Activated T-cell treated with anti-CD3 and anti-CD28 coated beads for 1 hour (primary cell): ENCODE measurements at regions not wholly inside any gene's neighbourhood (a gene's known extent, or its start where the extent isn't known, plus 50 kb on each side); places are given as distances from the start of the nearest gene placed in this dataset.
A peak's percentile ranks its signal among the peaks of the same experiment; 100 is the strongest.
"Not testable (repeated sequence)": the region's sequence is repeated elsewhere in the genome, so short reads cannot be mapped to it uniquely, and the experiment has no call there.

ENCODE experiments used
- DNase-seq: peaks from one replicate; pipeline ENCODE4 v3.0.0-alpha.2; 2020; ENCODE audit warnings: low read depth

DNA sequence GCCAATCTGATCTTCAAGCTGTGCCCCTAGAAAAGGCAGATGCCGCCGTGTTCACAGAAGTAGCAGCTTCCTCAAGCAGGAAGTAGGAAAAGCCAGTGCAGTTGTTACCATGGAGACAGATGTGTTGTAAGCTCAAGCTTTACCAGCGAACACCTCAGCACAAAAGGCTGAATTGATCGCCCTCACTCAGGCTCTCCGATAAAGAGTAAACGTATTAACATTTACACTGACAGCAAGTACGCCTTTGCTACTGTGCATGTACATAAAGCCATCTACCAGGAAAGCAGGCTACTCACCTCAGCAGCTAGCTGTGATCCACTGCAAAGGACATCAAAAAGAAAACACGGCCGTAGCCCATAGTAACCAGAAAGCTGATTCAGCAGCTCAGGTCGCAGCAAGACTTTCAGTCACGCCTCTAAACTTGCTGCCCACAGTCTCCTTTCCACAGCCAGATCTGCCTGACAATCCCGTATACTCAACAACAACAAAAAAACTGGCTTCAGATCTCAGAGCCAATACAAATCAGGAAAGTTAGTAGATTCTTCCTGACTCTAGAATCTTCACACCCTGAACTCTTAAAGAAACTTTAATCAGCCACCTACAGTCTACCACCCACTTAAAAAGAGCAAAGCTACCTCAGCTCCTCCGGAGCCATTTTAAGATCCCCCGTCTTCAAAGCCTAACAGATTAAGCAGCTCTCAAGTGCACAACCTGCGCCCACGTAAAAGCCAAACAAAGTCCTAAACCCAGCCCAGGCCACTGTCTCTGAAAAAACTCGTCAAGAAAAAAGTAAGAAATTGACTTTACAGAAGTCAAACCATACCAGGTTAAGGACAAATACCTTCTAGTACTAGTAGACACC, 160.0 kb downstream of the DEFB131A start:
- DNase-seq, result peak; percentile 4

DNA sequence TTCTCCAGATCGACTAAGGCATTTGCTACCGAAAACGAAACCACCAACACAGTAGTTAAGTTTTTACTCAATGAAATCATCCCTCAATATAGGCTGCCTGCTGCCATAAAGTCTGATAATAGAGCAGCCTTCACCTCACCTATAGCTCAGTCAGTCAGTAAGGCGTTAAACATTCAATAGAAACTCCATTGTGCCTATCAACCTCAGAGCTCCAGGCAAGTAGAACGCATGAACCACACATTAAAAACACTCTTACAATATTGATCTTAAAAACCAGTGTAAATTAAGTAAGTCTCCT, 160.6 kb downstream of the DEFB131A start:
- not testable (repeated sequence) for DNase-seq

DNA sequence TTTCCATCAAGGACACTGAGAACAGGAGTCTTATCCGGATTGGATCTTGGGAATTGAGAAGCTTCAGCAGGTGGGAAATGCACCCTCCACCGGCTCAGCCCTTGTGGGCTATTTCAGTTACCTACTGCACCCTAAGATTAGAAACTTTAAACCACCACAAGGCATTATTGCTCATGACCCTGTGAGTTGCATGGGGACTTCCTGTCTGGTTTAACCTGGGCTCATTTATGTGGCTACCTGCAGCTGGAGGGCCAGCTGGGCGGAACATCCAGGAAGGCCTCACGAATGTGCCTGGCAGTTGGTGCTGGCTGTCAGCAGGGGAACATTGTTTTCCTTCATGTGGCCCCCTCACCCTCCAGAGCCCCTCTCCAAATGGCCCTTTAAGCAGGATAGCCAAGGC, 164.1 kb downstream of the DEFB131A start:
- DNase-seq, result no peak

DNA sequence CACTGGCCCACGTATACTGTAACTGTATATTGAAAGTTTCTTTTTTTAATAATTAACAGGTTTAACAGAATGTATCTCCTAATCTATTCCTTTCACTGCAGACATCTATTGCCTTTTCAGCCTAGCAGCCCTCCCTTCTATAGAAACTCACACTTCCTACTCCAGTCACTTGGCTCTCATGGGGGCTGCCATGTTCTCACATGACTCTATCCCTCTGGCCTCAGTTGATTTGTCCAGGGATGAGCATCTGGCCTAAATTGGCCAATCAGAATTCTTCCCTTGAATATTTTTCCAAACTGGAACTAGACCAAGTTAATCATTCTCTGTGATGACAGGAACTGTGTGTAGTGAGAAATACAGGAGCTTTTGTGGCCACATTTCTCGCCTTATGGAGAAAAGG, 166.1 kb downstream of the DEFB131A start:
- DNase-seq, result not testable (repeated sequence)

DNA sequence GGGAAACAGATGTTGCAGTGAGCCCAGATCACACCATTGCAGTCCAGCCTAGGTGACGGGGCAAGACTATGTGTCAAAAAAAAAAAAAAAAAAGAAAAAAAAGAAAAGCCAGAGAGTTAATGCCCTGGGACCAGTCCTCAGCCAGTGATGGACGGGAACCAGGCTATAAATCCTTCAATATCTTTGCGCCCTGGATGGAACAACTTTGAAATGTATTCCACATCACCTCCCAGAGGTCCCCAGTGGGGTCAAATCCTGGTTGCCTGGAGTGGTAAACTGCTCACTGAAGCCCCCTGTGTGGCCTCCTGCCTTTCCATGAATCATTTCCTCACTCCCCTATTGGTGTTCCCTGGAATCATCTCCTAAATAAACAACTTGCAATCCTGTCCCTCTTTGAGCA, 166.9 kb downstream of the DEFB131A start:
- DNase-seq, result no peak

DNA sequence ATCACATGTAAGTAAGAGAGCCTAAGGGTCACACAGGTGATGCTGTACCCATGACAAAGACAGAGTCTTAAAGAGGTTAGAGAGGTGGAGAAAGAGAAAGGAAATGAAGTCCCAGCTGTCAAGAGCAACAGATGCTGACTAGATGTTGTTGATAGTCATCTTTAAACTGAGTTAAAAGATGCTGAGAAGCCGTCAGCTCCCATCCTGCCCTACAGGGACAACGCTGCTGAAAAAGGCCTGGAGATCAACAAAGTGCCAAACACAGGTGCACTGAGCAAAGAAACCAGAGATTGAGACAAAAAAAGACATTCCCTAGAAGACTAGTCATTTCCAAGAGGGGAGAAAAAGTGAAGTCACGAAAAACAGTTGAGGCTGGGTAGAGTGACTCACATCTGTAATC, 145.0 kb upstream of the DRD5 start:
- DNase-seq, result not testable (repeated sequence)

DNA sequence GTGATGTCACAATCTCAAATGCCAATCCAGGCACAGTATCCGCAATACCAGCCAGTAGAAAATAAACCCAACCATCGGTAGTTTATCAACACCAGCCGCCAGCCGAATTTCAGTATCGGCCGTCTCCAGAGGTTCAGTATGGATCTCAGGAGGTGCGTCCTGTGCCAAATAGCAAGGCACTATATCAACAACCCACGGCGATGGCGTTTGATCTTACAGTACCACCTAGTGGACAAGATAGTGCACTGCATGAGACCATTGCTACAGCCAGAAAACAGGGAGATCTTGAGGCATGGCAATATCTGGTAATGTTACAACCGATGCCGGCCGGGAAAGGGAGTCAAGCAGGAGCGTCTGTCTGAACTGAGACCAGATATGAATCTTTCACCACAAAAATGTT, 121.8 kb upstream of the DRD5 start:
- DNase-seq, result not testable (repeated sequence)

DNA sequence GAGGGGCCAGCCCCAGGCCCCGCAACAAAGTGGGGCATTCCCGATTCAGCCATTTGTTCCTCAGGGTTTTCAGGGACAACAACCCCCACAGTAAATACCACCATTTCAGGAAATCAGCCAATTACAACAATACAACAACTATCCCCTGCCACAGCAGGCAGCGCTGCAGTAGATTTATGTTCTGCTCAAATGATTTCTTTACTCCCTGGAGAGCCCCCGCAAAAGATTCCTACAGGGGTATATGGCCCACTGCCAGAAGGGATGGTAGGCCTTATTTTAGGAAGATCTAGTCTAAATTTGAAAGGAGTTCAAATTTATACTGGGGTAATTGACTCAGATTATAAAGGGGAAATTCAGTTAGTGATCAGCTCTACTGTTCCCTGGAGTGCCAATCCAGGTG, 120.5 kb upstream of the DRD5 start:
- DNase-seq, result not testable (repeated sequence)

DNA sequence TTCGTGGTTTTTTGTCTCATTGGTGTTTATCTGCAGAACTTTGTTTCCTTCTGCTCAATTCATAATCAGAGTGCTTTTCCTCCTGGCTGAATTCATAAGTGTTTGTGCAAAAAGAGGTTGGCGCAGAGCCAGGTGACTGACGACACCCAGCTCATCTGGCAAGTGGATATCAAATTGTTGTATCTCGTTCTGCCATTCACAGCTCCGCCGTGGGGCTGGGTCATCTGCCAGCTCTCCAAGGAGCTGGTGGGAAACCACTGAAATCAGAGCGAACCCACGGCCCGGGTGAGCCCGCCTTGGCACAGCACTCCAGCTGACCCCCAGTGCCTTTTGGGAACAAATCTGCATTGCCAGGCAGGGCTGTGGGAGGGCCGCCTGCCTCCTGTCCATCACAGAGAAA, 110.7 kb upstream of the DRD5 start:
- not testable (repeated sequence) for DNase-seq

DNA sequence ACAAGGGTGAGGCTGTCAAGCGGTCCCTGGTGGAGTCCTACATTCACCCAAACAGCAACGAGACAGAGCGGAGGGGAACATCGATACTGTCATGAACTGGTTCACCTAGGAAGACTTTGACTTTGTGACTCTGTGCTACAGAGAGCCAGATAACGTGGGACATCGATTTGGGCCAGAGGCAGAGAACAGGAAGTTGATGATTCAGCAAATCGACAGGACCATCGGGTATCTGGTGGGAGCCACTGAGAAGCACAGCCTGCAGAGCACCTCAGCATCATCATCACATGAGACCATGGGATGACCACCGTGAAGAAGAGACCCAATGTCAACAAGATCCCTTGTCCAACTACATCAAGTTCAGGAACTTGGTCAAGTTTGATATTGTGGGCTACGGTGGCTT, 104.1 kb upstream of the DRD5 start:
- not testable (repeated sequence) for DNase-seq

DNA sequence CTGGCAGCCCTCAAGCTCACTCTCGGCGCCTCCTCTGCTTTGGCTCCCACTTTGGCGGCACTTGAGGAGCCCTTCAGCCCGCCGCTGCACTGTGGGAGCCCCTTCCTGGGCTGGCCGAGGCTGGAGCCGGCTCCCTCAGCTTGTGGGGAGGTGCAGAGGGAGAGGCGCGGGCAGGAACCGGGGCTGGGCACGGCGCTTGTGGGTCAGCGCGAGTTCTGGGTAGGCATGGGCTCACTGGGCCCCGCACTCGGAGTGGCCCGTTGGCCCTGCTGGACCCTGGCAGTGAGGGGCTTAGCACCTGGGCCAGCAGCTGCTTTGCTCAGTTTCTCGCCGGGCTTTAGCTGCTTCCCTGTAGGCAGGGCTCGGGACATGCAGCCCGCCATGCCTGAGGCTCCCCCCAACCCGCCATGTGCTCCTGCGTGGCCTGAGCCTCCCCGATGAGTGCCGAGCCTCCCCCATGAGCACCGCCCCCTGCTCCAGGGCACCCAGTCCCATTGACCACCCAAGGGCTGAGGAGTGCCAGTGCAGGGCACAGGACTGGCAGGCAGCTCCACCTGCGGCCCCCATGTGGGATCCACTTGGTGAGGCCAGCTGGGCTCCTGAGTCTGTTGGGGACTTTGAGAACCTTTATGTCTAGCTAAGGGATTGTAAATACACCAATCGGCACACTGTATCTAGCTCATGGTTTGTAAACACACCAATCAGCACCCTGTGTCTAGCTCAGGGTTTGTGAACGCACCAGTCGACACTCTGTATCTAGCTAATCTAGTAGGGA, 101.5 kb upstream of the DRD5 start:
- DNase-seq, result no peak

DNA sequence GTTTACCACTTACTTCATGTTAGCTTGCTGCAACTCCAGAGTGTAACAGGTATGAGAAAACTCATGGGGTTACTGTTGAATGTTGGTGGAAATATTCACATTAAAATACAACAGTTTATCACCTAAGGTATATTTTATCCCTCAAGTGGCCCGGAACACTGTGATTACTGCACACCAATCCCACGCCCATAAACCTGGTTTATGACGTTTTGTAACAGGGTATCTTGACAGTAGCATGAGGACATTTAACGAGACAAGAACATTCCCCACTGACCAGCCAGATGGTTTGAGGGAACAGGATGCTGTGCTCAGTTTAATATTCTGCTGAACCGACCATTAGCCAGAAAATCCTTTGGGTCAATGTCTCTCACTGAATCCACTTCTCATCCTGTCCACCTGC, 98.3 kb upstream of the DRD5 start:
- DNase-seq, result not testable (repeated sequence)

DNA sequence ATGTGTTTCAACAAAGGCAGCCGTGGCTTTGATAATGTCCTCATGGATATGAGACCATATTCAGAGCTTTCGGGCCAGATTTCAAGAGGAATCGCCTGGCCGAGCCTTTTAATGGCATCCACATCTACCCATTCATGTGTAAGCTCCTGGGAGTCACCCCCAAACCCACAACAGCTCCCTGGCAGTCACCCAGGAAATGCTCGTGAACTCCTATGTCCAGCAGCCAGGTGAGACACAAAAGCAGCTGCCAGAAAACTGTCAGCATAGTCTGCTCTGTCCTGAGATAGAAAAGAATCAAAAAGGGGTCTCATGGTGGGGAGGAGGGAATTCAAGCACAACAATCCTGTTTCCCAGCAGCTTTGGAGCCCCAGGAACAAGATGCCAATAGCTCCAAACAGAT, 96.4 kb upstream of the DRD5 start:
- DNase-seq, result not testable (repeated sequence)

DNA sequence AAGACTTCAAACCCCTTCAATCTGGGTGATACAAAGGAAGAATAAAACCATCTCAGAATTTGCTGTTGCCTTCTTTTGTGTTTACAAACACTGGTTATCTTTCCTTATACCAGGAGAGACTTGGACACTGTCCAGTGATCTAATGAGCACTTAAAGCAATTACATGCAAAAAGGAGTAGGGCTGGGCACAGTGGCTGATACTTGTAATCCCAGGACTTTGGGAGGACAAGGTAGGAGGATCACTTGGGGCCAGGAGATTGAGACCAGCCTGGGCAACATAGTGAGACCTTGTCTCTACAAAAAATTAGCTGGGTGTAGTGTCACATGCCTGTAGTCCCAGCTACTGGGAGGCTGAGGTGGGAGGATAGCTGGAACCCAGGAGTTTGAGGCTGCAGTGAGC, 95.7 kb upstream of the DRD5 start:
- DNase-seq, result no peak

DNA sequence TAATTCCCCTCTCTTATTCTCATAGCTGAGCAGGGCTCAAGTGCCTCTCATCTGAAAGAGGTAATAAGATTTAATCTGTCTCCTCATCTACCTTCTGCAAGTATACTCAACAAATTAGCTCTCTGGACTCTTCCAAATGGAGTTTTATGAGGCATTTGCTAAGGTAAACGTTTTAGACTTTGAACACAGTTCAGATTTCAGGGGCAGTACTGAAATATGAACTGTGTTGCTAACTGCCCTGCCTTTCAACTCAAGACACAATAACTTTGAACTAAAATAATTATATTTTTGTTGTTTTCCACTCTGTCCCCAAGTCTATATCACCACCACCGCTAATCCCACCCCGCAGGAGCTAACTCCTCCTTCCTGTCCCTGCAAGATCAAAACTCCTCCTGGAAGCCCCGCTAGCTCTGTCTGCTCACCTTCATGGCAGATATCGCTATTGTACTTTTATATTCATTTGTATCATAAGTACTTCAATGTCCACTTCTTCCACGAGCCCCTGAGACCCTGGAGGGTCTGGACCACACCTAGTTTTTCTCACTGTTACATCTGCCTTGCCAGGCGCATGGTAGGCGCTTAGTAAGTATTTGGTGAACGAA, 90.7 kb upstream of the DRD5 start:
- DNase-seq, result not testable (repeated sequence)

DNA sequence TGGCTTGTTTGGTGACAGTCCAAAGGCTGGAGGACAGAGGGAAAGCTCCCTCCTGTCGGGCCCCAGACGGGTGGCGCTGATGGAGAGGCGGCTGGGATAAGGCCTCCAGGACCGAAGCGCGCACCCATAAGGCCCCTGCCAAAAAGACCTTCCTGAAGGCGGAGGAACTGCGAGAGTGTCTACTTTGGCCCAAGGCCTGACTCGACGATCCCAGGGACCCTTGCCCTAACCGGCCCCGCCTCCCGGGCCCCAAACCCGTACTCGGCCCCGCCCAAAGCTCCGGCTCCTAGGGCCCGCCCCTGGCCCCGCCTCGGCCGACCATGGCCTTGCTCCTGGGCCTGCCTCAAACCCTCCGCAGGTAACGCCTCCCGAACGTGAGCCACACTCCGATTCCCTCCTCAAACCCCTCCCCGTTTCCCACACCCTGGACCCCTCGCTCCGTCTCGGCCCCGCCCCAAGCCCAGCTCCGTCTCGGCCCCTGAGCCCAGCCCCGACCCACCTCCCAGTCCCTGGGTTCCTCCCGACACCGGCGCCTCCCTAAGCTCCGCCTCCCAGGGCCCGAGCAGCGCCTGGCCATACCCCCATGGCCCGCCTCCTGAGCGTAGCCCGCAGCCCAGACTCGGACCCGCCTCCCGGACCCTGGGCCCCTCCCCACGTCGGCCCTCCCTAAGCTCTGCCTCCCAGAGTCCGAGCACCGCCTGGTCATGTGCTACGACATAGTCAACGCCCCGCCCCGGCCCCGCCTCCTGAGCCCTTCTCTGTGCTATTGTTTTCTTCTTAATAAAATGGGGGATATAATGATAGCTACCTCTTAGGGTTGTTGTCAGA, 90.0 kb upstream of the DRD5 start:
- peak; percentile 74 for DNase-seq

DNA sequence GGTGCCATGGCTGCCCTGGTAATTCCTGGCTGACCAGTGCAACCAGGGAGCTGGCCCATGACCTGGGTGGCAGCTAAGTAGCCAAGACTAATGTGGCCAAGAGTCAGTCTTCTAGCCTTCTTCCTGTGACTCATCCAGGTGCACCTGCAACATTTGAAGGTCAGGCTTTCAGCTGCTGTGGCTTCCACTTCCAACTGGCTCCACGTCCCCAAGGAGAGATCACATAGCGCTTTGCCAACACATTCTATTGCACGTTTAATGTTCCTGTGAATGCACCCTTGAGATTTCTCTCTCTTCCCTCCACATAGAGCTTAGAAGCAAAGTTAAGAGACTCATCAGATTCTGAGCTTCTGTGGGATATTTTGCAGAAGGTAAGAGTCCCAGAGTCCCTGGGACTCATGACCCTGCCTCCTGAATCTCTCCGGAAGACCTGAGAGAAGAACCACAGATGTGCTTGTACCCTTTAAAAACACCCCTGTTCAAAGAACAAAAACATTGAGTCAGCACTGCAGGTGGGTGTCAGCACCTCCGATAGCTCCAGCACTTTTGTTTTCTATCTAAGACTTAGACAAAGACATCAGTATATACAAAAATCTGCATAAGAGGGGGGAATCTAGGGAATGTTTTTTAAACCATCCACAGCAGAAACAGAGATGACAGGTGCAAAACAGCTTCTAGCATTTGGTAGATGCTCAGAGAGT, 88.5 kb upstream of the DRD5 start:
- DNase-seq, result not testable (repeated sequence)

DNA sequence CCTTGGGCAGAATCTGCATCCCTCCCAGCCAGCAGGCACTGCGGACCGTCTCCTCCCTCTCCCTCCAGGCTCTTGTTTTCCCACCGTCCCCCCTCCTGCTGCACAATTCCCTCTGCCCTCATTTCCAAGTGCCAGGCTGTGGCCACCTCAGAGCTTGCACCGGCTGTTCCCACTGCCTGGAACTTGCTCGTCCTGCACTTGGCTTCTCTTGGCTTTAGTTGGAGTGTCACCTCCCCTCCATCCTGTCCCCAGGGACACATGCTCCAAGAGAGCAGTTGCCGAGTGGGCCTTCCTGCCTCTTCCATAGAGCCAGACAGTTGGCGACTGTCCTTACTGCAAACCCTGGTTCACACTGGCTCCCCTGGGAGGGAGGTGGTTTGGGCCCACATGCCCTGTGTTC, 87.0 kb upstream of the DRD5 start:
- not testable (repeated sequence) for DNase-seq

DNA sequence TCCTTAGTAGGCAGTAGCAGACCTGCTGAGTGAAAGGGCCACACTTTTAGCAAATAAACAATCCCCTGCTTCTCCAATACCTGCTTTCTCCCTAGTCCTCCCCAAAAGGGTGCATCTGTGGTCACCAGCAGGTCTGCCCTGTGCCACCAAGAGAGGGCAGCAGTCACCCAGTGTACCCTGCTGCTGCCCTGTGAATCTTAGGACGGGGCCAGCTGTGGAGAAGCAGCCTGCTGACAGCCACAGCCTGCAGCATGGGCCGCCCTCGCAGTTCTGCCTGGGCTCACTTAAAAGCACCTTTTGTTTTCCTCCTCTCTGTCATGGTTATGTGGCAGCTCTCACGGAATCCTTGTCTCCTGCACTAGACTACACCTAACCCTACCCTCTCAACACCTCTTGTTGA, 85.4 kb upstream of the DRD5 start:
- DNase-seq, result peak; percentile 10

DNA sequence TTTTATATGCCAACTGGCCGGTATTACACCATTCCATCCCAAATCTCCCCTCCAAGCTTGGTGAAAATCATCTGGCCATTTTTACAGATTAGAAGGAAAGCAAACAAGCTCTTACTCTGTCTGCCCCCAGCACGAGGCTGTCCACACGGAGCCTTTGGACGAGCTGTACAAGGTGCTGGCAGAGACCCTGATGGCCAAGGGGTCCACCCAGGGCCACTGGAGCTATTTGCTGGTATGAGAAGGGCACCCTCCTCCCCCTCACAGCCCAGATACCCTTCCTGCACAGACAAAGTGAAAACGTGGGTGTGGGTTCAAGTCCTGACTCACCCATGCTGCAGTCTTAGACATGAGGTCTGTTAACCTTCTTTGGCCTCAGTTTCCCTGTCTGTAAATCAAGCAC, 84.9 kb upstream of the DRD5 start:
- DNase-seq, result not testable (repeated sequence)

DNA sequence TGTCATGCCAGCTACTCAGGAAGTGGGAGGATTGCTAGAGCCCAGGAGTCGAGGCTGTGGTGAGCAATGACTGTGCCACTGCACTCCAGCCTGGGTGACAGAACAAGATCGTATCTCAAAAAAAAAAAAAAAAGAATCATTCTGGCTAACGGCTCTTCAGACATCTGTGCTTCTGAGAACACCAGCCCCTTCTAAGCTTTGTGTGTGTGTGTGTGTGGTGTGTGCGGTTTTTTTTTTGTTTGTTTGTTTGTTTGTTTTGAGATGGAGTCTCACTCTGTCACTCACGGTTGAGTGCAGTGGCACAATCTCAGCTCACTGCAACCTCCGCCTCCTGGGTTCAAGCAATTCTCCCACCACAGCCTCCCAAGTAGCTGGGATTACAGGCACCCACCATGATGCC, 79.4 kb upstream of the DRD5 start:
- DNase-seq, result not testable (repeated sequence)

DNA sequence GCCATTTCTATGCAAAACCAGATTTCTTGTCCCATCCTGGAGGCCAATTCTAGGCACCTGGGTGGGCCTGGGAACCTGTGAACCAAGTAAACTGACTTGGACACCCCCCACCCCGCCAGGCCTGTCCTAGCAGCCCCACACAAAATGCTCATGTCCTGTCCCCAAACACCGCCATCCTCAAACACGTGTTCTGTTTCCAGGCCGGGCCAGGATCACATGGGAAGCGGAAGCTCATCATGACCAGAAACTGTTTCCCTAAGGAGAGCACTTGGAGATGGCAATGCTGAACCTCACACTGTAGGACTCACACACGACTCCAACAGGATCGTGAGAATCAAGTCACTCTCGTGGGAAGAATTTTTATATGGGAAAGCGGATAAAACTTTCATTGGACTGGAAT, 78.7 kb upstream of the DRD5 start:
- DNase-seq, result not testable (repeated sequence)
